GM21423 (cell line): ENCODE measurements at regions not wholly inside any gene's neighbourhood (a gene's known extent, or its start where the extent isn't known, plus 50 kb on each side); places are given as distances from the start of the nearest gene placed in this dataset.
"Not testable (repeated sequence)": the region's sequence is repeated elsewhere in the genome, so short reads cannot be mapped to it uniquely, and the experiment has no call there.

Experiments used
- ATAC-seq: cut with Tn5 transposase; IDR thresholded peaks from one replicate; pipeline ENCODE4 v1.9.1; 2021; ENCODE audit warnings: mild to moderate bottlenecking, moderate library complexity; ENCODE audit not compliant: unreplicated experiment

DNA sequence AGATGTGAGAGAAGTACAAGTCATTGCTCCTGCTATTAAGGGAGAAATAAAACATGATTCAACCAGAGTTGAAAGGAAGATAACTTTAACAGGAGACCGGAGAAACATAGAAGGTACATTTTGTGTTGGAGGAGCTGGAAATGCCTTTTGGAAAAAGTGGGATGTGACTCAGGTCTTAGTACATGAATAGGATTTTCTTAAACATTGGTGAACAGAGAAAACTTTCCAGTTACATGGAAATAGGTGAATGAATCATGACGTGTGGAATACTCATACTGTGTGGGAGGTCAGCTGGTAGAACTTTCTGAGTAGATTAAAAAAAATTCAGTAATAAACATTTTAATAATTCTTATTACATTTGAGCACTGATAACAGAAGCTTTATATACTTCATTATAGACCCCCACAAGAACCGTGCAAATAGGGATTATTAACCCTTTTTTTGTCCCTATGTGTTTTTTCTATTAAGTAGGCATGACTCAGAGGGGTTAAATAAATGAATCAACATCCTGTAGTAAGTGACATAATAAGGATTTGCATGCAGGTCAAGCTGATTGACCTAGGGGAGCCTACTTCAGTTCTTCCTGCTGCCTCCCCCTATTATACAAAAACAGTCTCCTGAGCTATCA is 710.5 kb downstream of the NOVA1 start:
- ATAC-seq: no peak

DNA sequence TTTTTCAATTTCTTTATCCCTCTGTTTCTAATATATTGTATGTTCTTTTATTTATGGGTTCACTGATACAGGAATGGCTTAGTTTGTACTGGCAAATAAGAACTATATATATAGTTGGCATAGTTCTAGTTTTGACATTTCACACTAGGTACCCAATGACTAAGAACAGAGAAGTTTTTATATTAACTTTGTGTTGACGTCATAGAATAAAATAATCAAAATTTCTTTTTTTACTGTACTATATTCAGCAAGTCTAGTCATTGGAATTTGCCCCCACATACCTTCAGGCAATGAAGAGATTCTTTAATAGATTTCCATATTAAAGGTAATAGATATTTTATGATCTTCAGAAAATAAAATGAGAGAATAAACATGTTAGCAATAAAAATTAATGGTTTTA is 713.2 kb downstream of the NOVA1 start:
- ATAC-seq: no peak

DNA sequence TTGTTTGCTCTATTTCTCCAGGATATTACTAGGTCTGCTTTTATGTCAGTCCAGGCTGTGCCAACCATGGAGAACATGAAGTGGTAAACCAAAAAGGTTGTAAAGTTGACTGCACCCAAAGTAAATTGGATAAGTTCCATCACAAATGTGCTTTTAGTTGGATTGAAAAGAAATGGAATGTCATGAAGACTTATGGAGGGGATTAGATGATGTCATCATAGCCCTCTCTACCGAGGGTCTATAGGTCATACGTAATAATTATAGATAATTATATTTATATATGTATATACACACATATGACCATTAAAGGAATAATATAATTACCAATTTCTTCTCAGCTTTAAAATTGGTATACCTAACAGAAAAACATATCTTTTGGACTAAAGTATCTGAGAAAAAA is 714.9 kb downstream of the NOVA1 start:
- ATAC-seq: no peak

DNA sequence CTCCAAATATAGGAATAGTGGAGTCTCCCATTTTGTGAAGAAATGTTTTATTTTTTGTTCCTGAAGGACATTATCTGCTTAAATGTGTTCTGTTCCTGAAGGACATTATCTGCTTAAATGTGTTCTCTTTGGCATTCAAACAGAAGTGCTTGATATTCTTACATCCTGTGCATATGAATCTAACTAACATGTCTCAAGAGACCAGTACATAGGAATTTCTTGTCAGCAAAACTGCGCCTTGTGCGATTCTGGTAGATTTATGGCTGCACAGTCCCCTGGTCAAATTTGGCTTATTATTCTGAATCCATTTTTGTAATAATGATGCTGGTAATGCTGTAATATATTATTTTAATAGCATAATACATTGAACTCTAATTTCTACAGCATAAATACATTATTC is 722.4 kb downstream of the NOVA1 start:
- no peak for ATAC-seq

DNA sequence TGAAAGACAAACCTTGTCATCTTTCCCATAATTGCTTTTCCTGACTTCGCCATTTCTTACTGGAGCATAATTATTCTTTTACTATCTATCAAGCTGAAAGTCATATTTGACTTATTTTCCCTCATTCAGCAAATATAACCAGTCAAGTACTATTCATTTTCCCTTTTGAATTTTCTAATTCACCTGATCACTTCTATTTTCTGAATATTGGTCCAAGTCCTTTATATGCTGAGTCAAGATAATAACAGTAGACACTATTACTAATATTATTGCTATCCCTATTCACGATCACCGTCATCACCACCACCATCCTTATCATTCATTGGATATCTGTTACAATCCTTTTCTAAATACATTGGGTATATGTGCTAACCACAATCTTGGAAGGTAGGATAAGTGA is 728.0 kb downstream of the NOVA1 start:
- ATAC-seq: no peak

DNA sequence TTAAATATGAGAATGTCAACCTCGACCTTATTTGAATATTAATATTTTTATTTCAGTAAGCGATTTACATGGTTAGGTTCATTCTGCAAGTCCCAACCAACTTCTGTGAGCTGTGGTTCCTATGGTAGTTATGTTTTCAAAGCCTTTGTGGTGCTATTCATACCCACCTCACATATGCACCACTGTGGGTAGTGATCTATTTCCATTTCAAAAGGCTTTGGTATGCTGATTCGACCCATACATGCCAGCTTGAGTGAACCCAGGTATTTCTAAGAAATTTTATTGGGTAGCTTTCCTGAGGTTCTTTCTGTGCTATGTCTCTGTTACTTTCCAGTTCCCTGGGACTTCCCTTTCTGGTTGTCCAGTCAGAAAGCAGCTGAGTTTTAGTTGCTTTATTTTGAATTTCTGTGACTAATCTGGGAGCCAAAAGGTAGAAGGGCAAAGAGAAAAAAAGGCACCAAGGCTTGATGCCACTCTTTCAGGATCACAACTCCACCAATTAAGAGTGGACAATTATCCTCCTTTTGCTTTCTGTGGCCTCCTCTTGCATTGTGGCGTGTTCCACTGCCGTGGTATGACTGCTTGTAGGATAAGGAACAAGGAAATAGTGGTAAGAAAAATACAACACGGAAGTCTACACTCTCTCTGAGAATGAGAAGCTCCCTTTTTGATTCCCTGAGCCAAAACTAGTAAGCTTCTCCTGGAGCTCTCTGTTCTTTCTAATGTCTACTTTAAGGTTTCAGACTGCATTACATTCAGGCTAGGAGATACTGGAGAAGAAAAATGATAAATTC is 729.1 kb downstream of the NOVA1 start:
- no peak for ATAC-seq

DNA sequence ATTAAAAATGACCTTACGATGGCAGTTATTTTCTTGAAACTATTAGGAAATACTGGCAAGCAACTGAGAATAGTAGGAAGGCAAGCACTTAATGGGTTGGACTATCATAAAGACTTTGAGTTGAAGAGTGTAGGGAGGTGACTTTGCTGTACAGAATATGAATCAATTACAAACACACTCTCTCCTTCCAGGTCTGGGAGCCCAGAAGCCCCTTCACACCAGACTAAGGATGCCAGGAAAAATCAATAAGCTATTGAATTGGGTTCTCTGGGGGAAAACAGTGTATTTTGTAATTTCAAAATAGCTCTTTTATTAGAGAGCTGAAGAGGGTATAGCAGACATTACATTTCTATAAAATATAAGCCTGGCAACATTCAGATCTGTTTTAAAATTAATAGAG is 736.4 kb downstream of the NOVA1 start:
- ATAC-seq: no peak

DNA sequence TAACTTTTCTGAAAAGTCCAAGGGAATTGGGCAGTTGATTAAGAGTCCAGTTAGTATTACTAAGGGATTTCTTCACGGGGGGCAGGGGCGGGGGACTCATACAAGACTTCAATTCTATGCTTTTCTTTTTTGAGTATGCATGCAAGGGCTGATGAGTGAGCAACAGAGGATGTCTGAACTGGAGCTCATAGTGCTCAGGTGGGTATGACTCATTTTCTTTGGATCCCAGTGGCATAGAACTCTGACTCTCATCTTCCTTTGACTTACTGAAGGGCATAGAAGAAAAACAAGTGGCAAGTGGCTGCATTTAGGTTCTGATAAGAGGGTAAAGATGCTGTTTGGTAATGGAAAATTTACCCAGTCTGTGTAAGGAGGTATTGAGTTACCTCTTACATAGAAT is 749.2 kb downstream of the NOVA1 start:
- ATAC-seq: no peak

DNA sequence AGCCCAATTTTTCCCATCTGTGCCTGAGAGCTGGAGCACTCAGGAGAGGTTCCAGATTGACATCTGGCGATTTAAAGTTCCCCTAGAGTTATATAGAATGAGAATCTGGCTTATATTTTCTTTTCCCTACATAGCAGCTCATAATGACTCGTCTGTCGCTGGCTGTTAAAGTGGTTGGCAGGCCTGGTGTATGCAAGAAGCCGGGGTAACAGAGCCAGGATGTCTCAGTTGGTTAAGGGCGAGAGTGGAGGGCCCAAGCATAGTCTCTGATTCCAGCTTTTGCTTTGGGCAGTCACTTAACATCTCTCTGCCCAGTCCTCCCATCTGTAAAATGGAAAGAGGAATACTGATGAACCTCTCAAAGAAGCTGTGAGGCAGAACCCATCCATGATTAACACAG is 751.6 kb downstream of the NOVA1 start:
- ATAC-seq: no peak

DNA sequence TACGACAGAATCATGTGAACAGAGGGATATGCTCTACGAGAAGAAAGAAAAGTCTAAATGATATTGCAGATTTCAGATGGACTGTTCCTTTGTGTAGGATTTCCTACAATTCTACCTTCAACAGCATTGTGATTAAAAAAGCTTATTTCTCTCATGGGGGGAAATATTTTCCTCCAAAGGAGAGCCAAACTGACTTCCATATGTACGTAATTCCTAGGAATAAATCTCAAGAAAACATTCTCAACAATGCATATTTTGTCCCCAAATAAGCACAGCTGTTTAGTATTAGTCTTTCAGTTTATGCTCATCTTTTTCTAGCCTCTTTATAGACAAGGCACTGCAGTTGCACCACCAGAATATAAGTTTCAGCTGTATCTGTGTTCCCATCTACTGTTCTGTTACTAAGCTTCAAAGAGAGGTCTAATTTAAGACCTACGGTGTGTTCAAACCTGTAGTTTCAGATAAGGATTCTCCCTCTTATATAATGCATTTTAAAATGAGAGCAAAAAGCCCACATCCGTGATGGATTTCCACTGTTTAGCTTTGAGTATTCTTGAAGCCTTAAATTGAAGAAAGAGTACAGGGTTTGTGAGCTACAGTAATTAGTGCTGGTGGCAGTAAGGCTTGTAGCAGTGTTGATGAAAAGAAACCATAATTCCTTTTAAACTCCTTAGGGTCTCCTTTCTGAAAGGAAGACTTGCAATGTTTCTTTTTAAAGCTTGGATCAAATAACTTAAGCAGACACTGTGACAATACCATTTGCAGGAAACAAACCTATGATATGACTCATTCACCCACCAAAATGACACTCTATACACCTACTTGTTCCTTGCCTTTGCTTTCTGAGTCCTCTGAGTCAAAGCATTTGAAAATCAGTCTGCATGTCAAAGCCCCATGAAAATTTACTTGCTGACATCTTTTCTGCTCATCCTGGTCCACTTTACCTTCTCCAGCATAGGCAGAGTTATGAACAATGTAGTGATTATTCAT is 754.1 kb downstream of the NOVA1 start:
- ATAC-seq: no peak

DNA sequence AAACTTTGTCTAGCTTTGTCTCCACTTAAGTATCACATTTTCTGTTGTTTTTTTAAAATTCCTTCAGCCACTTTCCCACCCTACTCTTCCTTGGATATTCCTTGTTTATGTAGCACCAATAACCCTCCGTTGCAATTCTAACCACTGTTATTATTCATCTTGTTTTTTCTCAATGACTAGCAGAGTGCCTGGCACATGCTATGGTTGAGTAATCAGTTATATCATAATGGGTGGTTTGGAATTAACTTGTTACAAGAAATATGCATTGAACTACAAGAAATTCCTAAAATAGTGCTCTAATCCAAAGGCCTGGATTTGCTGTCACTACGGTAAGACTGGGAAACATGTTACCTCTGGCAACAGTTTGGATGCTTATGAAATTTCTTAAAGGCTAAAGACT is 756.6 kb downstream of the NOVA1 start:
- ATAC-seq: no peak

DNA sequence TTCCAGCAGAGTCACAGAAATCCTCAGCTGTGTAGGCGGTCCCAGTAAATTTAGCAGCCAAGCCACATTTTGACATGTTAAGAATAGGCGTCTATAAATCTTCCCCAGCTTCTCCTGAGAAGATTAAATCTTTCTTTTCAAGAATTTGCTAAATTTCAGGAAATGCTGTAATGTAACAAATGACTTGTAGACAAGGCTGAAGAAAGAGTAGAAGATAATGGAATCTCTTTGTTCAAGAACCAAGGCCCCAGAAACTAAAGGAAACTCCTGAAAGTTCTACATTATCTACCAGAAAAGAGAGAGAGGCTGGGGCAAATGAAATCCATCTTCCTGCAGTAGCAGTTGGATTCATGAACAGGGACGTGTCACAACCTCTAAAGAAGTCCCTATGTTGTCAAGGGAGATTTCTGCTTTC is 760.3 kb downstream of the NOVA1 start:
- no peak for ATAC-seq

DNA sequence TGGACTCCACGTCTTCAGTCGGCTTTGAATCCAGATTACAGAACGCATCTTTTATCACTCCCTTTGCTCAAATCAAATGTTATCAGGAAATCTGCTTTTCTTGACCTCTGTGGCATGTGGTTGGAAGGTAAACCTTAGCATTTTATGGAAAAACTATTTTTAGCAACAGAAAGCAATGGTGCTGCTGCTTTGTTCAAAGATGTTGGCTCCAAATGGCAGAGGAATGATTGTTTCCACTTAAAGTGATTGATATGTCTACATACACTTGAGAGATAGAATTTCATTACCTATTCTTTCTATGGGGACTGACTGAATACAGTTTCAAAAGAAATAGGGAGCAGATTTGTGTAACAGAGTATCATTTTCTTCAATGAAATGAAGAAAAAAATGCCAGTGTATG is 761.2 kb downstream of the NOVA1 start:
- no peak for ATAC-seq

DNA sequence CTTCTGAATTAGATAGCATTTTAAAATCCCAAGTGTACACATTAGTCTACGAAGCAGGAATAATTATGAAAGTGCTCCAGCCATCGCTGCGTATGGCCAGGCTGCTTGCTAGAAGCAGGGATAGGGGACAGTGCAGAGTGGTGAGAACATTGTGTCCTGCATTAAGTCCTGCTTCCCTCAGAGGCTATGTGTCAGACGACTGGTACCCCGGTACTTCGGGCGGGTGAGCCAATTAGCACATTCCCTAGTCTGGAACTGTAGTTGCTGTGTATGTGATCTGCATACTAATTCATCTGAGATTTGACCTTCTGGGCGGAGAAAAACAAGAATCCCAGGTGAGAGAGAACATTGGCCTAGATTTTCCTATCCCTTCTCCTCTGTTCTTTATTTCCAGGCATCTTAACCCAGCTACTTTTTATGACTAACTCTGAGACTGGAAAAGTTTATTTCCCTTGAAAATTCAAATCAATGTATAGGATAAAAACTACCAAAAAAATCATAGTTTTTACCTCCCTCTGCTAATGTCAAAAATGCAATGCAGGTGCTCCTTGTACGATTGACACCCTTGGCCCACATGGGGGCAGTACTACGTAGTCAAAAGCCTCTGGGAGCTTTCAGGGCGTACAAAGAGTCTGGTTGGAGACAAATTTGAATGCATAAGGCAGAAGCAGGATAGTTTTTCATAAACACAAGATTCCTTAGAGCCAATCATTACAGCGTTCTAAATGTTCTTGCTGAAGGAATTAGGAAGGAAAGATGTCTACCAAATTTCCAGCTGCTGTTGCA is 764.3 kb downstream of the NOVA1 start:
- ATAC-seq: no peak

DNA sequence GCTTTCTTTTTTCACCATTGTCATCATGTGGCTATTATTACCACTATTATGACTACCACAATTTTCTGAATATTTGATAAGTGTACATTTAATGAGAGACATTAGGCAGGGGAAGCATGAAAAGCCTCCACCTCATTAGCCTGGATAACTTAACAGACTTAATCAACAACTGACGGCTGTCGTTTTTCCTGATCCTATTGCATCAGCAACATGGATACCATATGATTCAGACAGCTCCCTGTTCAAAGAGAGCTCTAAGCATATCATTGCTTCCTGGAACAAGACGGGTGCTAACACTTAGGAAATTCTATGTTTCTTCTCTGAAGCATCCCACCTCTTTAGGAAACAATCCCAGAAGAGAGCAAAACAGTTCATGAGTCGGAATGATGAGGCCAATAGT is 765.2 kb downstream of the NOVA1 start:
- no peak for ATAC-seq

DNA sequence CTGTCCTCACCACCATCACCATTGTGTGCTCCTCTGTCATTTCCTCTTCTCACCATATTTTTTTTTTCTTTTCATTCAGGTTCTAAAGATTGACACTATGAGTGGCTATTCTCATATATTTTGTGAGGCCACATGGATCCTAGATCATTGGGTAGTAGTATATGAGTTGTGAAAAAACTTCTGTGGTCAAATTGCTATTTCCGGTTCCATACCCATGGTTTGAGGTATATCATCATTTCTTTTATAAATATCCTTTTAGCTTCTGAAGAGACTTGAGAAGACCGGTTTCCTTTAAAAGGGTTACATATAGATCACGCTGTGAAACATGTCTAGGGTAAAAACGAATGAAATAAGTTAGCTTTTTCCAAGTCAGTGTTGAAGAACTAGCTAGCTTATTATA is 769.3 kb downstream of the NOVA1 start:
- no peak for ATAC-seq

DNA sequence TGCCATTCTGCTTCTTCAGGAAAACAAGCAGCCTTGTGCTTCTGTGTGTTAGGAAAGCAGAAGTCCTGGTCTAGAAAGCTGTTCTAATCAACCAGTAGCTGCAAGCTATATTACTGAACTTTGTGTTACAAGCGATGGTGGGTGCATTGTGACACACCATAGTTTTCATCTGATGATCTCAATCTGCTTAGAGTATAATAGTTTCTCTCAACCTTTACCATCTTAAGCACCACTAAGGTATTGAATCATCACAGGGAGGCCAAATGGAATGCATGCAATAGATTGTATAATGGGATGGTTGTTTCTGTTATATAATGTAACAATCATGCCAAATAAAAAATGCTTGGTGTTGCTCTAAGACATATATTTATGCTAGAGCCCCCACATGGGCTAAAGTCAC is 771.7 kb downstream of the NOVA1 start:
- ATAC-seq: no peak

DNA sequence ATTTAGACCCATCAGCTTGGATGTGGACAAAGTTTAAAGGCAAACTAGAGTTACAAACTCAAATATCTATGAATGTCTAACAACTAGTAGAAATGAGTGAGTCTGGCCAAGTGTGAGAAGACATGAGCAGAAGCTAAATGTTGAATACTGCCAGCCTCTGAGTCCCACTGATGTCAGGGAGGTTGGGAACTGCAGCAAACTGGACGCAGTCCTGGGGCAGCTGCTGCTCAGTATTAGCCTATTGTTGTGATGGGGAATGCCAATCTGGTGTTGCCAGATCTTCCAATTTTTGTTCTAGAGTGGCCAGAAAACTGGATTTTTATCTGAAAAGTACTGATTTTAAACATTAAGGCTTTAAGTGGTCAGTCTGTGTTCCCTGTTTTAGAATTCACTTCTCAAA is 770.4 kb upstream of the STXBP6 start:
- no peak for ATAC-seq

DNA sequence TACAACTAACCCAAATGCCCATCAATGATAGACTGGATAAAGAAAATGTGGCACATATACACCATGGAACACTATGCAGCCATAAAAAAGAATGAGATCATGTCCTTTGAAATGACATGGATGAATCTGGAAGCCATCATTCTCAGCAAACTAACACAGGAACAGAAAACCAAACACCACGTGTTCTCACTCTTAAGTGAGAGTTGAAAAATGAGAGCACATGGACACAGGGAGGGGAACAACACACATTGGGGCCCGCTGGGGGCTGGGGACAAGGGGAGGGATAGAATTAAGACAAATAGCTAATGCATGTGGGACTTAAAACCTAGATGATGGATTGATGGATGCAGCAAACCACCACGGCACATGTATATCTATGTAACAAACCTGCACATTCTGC is 764.7 kb upstream of the STXBP6 start:
- ATAC-seq: not testable (repeated sequence)

DNA sequence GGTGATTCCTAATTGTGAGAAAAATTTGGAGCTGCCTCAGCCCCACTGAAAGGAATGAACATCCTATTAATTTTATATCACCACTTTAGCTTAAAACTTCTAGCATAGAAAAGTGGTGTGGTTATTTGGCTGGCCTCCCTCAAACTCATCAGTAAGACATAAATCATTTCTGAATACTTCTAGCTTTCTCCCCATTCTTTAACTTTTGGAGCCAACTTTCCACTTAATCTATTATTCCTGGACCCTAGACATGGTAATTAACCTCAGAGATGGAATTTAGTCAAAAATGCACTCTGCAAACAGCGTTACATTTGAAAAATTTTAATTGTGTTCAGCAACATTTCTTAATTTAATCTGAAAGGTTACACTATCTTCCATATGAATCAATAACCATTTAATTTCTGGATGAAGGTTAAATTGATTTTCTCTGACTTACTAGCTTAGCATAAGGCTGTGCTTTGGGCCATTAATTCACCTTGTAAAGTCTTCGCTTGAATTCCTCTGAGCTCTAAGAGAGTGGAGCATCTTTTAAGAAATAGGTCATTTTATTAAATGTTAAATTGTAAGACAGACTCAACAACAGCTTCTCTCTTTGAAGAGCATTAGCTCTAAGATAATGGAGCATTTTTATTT is 753.6 kb upstream of the STXBP6 start:
- ATAC-seq: no peak
